NT2/D1 (cell line): ENCODE measurements at regions not wholly inside any gene's neighbourhood (a gene's known extent, or its start where the extent isn't known, plus 50 kb on each side); places are given as distances from the start of the nearest gene placed in this dataset.

ENCODE experiments used
- SUZ12 ChIP-seq: IDR thresholded peaks from 2 replicates; pipeline ENCODE4 v1.6.1; 2011; ENCODE audit not compliant: insufficient read length, insufficient read depth; ENCODE audit errors: extremely low read depth
- YY1 ChIP-seq: IDR thresholded peaks from 2 replicates; pipeline ENCODE4 v1.6.1; 2011; ENCODE audit not compliant: insufficient read length, insufficient read depth
- ZNF274 ChIP-seq: IDR thresholded peaks from 2 replicates; pipeline ENCODE4 v1.6.1; 2011; ENCODE audit warnings: mild to moderate bottlenecking, low read depth, low read length

DNA sequence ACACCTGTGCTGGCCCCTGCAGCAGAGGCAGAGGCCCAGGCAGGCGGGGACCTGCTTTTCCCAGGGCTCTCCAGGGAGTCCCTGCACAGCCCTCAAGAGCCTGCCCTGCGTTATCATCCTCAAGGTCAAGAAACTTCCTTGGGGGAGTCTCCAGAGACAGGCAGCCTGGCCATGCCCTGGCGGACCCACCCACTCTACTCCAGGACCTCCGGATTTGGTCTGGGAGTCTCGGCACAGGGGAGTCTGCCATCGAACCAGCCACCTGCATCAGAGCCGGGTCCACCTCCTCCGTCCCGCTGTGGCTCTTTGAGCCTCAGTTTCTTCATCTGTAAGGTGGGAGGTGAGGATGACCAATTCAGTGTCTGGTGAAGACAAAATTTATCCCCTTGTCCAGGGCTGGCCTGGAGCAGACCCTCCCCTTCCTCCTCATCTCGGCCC, 75.3 kb upstream of the TNRC6C start:
- TF ChIP-seq YY1 (no peak), SUZ12 (no peak), ZNF274 (no peak)
